ENCODE measurements at regions not wholly inside any gene's neighbourhood (a gene's known extent, or its start where the extent isn't known, plus 50 kb on each side); places are given as distances from the start of the nearest gene placed in this dataset.
A peak's percentile ranks its signal among the peaks of the same experiment; 100 is the strongest.

DNA sequence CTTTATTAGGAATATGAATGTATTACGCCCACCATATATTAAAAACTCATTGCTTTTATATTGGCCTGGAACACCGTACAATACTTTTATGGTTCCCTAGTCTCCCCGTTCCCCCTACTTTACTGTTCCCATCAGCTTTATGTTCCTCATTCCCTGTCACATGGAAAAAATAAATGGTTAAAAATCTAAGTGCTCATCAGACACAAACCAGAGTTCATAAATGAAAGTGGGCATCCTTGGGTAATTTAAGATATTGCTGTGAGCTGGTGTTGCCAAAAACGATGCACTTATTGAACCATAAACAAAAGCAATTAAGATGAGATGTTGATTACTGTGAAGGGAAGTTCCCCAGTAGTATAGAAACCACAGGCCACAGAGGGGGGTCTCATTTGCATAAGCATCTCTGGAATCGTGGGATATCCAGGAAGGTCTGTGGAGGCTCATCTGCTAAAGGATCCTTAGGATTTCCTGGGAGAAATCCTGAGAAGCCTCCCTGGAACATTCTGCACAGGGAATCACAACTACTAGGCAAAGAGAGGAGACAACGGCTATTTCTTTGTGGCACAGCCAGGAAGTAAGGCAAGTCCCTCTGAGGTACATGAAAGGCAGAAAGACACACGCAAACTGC lies 591.4 kb upstream of the CDH11 start:
- Histone ChIP-seq H3K36me3 (ENCODE audit: insufficient read depth) (no peaks in the 10 kb centered on the region), H3K9ac (no peak overlapping the region), H3K27ac (no peak overlapping the region), H3K4me2 (no peak overlapping the region), H3K4me3 (IDR thresholded peaks at IDR 0.05; ENCODE audit: insufficient read depth, low read depth, low read length) (no peak overlapping the region), H3K4me1 (ENCODE audit: low read depth, poor library complexity, severe bottlenecking) (no peaks in the 10 kb centered on the region), H4K20me1 (ENCODE audit: insufficient read depth) (no peaks in the 10 kb centered on the region), H3K27me3 (ENCODE audit: insufficient read depth, low read depth) (no peaks in the 10 kb centered on the region), H2AFZ (ENCODE audit: low read depth) (no peak overlapping the region), H3K79me2 (ENCODE audit: insufficient read depth, low read depth) (no peaks in the 10 kb centered on the region)
- TF ChIP-seq, protein P1, sequence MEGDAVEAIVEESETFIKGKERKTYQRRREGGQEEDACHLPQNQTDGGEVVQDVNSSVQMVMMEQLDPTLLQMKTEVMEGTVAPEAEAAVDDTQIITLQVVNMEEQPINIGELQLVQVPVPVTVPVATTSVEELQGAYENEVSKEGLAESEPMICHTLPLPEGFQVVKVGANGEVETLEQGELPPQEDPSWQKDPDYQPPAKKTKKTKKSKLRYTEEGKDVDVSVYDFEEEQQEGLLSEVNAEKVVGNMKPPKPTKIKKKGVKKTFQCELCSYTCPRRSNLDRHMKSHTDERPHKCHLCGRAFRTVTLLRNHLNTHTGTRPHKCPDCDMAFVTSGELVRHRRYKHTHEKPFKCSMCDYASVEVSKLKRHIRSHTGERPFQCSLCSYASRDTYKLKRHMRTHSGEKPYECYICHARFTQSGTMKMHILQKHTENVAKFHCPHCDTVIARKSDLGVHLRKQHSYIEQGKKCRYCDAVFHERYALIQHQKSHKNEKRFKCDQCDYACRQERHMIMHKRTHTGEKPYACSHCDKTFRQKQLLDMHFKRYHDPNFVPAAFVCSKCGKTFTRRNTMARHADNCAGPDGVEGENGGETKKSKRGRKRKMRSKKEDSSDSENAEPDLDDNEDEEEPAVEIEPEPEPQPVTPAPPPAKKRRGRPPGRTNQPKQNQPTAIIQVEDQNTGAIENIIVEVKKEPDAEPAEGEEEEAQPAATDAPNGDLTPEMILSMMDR (conservative IDR thresholded peaks at IDR 0.05; ENCODE audit: low read depth, low read length), result no peak

DNA sequence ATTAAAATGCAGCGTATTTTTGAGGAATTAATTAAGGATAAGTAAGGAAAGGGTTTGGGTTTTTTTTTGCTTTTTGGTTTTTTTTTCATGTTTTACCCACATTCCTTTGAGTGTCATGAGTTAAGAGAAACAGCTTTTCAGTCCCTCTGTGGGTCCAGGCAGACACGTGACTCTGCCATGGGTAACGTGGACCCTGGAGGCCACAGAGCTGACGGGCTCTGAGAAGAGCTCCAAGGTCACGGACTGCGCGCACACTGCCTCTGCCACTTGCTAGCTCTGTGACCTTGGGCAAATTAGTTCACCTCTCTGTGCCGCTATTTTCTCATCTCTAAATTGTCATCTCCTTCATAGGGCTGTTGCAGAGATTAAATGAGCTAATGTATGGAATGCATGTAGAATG lies 588.2 kb upstream of the CDH11 start:
- TF ChIP-seq, protein P1 (conservative IDR thresholded peaks at IDR 0.05; ENCODE audit: low read depth, low read length), result no peak
- Histone ChIP-seq H3K9ac (no peak overlapping the region), H3K27me3 (ENCODE audit: insufficient read depth, low read depth) (no peaks in the 10 kb centered on the region), H3K79me2 (ENCODE audit: insufficient read depth, low read depth) (no peaks in the 10 kb centered on the region), H3K4me1 (ENCODE audit: low read depth, poor library complexity, severe bottlenecking) (no peaks in the 10 kb centered on the region), H4K20me1 (ENCODE audit: insufficient read depth) (no peaks in the 10 kb centered on the region), H3K4me2 (no peak overlapping the region), H3K27ac (no peak overlapping the region), H3K36me3 (ENCODE audit: insufficient read depth) (no peaks in the 10 kb centered on the region), H3K4me3 (IDR thresholded peaks at IDR 0.05; ENCODE audit: insufficient read depth, low read depth, low read length) (no peak overlapping the region), H2AFZ (ENCODE audit: low read depth) (no peak overlapping the region)

DNA sequence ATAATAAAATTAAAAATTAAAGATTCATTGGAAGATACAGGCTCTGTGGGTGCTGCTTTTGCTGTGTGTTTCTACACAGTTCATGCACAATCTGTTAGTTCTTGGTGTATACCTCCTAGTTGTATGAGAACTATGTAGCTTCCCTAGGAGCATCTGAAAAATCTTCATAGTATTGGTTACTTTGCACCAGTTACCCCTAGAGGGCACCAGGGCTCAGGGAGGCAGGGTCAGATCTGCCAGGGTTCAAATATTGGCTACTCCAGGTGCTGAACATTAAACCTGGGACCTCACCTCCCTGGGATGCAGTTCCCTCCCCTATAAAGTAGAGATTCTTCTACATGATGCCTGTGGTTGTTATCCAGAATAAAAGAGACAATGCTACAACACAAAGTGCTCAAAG lies 583.0 kb upstream of the CDH11 start:
- no peak overlapping the region for H3K9ac ChIP-seq
- H3K4me2 ChIP-seq, result no peak overlapping the region
- no peak overlapping the region for H3K4me3 ChIP-seq (IDR thresholded peaks at IDR 0.05; ENCODE audit: insufficient read depth, low read depth, low read length)
- no peaks in the 10 kb centered on the region for H3K79me2 ChIP-seq (ENCODE audit: insufficient read depth, low read depth)
- no peaks in the 10 kb centered on the region for H3K27me3 ChIP-seq (ENCODE audit: insufficient read depth, low read depth)
- H2AFZ ChIP-seq (ENCODE audit: low read depth), result no peak overlapping the region
- no peaks in the 10 kb centered on the region for H4K20me1 ChIP-seq (ENCODE audit: insufficient read depth)
- H3K36me3 ChIP-seq (ENCODE audit: insufficient read depth), result no peaks in the 10 kb centered on the region
- TF ChIP-seq, protein P1 (conservative IDR thresholded peaks at IDR 0.05; ENCODE audit: low read depth, low read length), result 0 out of 2 replicates have a peak, but pooled peaks have one; percentile 30
- no peak overlapping the region for H3K27ac ChIP-seq
- H3K4me1 ChIP-seq (ENCODE audit: low read depth, poor library complexity, severe bottlenecking), result no peaks in the 10 kb centered on the region

DNA sequence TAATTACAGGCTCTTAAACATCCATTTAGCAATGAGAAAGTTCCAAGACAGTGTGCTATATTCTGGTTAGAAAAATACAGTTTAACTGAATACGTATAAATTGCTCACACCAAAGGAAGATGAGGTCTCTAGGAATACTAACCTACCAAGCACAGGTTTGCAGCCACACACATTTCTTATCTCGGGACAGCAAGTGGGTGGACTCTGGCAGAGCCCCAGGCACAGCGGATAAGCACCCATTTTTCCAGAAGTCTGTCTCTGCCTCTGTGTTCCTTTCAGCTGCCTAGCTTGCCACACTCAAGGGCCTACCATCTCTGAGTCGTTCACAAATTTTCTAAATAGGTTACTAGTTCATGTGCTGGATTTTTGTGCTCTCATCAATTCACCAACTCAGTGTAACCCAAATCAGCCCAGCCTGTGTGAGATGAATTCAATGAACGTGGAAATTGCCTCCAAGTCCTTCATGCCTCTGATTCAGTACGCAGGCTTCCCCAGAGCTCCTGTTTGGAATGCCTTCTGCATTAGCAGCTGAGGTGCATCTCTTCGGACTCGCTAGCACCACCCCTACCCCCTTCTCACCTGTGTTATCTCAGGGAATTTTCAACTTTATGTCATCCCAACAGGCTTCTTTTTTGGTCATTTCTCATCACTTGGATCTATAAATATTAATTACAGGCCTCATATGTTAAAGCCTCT lies 581.0 kb upstream of the CDH11 start:
- H3K27ac ChIP-seq, result no peak overlapping the region
- H2AFZ ChIP-seq (ENCODE audit: low read depth), result no peak overlapping the region
- H3K27me3 ChIP-seq (ENCODE audit: insufficient read depth, low read depth), result no peaks in the 10 kb centered on the region
- no peaks in the 10 kb centered on the region for H3K4me1 ChIP-seq (ENCODE audit: low read depth, poor library complexity, severe bottlenecking)
- TF ChIP-seq, protein P1 (conservative IDR thresholded peaks at IDR 0.05; ENCODE audit: low read depth, low read length), result no peak
- H4K20me1 ChIP-seq (ENCODE audit: insufficient read depth), result no peaks in the 10 kb centered on the region
- H3K4me2 ChIP-seq, result no peak overlapping the region
- no peaks in the 10 kb centered on the region for H3K36me3 ChIP-seq (ENCODE audit: insufficient read depth)
- no peak overlapping the region for H3K4me3 ChIP-seq (IDR thresholded peaks at IDR 0.05; ENCODE audit: insufficient read depth, low read depth, low read length)
- H3K79me2 ChIP-seq (ENCODE audit: insufficient read depth, low read depth), result no peaks in the 10 kb centered on the region
- no peak overlapping the region for H3K9ac ChIP-seq
